Cerebellar cortex (tissue), 1 donor: ENCODE measurements at regions not wholly inside any gene's neighbourhood (a gene's known extent, or its start where the extent isn't known, plus 50 kb on each side); places are given as distances from the start of the nearest gene placed in this dataset.
"Not testable (repeated sequence)": the region's sequence is repeated elsewhere in the genome, so short reads cannot be mapped to it uniquely, and the experiment has no call there.

Experiments
- DNase-seq: peaks from one replicate; pipeline ENCODE4 v3.0.0-alpha.2; 2015; ENCODE audit warnings: low spot score

DNA sequence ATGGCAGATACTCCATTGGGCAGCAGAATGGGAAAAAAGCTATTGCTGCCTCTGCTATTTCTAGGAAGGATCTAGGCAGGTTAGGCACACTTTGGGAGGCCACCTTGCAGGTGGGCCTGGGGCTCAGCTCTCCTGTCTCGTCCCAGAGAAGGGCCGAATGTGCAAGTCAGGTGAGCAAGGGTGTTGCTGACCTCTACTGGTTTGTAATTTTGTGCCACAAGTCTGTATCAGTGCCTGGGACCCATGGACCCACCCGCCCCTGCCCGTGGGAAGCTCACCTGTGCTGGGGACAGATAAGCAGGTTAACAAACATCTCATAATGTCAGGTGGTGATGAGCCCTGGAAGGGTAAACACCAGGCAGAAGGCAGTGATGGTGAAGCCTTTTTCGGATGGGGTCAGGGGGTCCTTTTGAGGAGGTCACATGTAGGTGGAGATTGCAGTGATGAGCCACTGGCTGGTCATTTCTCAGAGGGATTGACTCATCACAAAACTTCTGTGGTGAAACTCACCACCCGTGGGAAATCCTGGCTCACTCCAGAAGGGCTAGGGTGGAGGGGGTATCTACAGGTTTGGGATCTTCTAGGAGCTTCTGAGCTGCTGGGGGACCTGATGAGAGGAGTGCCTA is 161.3 kb downstream of the KLF13 start:
- no peak for DNase-seq

GRCh38 chr15:31488437-31489204 is 162.0 kb downstream of the KLF13 start:
- peak; percentile 92 for DNase-seq

DNA sequence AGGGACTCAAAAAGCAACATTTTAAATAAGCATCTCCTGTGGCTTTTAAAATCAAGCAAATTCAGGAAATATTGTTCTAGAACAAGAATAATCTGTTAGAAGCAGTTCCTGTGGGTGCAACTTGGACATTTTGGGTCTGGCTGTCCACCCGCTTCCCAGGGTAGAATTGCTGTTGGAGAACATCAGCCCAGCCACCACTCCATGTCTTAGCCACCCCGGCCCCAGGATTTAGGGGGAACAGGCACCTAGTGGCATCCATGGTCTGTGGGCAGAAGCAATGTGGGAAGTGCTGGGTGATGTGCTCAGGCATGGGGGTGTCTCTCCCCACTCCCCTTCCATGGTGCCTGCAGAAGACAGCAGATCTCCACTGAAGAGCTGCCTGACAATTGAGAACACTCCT is 162.6 kb downstream of the KLF13 start:
- no peak for DNase-seq

DNA sequence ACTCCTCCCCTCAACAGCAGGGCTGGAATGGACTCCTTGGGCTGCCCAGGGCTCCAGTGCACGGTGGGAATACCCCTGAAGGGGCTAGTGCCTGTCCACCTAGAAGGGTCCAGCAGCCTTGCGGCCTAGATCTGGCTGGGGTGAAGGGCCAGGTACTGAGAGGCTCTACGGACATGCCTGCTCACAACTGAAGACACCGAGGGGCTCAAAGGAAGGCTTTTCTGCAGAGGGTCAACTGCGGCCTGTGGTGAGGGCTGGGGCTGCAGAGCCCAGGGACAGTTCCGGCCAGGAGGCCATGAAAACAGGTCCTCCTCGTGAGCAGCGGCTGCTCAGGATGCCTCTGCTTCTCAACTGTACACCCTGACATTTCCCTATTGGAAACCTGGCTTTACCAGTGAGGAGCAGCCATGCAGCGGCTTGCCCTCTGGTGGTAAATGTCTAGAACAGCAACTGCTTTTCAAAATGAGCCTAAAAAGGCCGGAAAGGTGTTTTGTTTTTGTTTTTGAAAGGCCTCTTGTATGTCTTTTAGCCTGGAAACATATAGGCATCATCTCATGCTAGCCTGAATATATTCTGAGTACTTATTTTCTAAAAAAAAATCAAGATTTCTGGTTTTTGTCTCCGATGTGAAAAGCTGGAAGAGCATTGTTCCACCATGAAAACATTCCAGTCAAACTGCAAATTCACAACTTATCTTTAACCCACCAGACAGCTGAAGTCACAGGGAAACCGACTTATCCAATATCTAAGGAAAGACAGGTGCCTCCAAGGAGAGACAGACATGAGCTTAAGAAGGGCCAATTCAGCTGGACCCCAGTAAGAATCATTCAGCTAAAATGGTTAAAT is 163.4 kb downstream of the KLF13 start:
- peak; percentile 83 for DNase-seq

DNA sequence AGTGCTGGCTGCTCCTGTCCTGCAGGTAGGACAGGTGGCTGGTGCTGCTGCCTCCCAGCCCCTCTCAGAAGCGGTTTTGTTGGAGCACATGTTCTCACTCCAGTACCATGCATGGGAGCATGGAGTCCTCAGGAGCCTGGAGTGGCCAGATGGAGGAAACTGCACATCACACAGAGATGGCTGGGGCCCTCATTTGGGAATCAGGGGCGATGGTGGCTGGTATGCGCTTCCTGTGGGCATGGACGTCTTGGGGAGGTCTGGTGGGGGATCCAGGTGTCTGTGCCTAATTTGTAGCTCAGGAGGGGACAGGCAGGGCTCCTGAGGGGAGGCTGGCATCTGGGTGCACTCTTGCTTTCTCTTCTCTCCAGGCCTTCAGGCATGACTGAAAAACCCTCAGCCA is 168.2 kb downstream of the KLF13 start:
- DNase-seq = no peak

- DNase-seq = no peak
Observed at GRCh38 chr15:31495281-31495680, 168.6 kb downstream of the KLF13 start.

DNA sequence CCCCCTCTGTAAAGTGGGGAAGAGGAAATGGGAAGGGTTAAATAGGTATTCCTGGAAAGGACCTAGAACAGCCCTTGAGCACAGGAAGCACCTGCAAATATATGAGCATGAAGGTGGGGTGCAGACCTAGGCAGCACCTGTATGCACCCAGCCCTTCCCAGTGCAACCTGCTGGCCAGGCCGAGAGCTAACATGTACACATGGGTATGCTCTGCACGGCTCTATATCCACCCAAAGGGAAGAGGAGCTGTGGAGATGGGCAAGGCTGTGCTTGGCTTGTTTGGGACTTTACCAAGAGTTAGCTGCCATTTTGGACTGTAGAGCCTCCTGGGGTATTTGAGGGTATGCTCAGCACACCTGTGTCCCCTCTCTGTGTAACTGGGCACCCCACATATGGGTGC is 171.2 kb downstream of the KLF13 start:
- no peak for DNase-seq

GRCh38 chr15:31498329-31498728 is 171.7 kb downstream of the KLF13 start:
- no peak for DNase-seq

- no peak for DNase-seq
Observed at GRCh38 chr15:31498756-31499155, 172.1 kb downstream of the KLF13 start.

GRCh38 chr15:31499236-31499952 is 172.8 kb downstream of the KLF13 start:
- DNase-seq = no peak

DNA sequence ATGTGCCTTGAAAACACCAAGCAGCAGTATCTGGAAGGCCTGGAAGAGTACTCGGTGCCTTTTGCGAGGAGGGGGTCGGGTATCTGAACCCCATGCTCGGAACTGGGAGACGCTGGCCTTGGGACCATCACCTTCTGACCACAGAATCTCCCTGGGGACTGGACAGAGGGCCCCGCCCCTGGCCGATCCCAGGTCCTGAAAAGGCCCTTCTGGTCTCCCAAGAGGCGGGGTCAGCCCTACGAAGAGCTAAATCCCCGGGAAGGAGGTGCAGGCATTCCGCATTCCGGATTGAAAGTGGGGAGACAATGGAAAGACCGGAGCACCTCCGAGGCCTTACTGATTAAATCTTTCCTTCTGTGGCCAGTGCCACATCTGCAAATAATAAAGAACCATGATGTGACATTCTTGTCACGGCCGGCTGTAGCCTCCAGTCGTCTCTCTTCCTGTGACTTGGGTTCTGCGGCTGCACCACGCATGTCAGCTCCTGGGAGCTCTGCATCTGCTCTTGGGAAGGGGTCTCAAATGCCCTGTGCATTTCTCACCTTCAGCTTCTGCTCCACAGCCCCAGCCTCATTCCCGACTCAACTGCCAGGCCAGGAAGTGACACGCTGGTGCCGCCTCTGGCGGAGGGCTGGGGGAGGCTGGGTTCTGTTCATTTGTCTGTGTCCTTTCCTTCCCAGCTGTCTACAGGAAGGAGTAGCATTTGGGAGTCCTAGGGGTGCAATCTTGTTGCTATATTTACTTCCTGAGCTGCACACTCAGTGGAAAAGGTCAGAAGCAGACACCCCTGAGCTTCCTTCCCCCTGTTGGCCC is 173.5 kb downstream of the KLF13 start:
- no peak for DNase-seq

DNA sequence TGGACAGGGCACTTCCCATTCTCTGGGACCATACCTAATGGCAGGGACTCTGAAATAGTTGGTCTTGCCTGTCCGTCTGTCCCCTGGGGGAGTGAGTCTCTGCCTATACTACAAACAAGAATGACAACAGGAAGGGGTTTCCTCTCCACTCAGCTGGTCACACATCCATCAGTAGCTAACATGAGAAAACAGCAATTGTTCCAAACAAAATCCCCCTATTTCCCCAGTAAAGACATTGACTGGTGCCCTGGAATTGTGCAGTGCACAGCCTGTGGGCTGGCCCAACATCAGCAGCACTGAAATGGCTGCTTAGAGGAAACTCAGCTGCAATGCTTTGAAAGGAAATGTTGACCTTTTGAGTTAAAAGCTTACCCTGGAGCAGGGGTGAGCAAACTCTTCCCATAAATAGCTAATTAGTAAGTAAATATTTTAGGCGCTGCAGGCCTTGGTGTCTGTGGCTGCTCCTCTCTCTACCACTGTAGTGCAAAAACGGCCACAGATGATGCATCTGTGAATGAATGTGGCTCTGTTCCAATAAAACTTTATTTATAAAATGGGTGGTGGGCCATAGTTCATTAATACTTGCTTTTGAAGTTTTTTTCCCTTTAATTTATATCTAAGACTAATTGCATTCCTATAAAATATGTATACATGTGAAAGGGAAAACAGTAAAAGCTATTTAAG is 174.3 kb downstream of the KLF13 start:
- no peak for DNase-seq

DNA sequence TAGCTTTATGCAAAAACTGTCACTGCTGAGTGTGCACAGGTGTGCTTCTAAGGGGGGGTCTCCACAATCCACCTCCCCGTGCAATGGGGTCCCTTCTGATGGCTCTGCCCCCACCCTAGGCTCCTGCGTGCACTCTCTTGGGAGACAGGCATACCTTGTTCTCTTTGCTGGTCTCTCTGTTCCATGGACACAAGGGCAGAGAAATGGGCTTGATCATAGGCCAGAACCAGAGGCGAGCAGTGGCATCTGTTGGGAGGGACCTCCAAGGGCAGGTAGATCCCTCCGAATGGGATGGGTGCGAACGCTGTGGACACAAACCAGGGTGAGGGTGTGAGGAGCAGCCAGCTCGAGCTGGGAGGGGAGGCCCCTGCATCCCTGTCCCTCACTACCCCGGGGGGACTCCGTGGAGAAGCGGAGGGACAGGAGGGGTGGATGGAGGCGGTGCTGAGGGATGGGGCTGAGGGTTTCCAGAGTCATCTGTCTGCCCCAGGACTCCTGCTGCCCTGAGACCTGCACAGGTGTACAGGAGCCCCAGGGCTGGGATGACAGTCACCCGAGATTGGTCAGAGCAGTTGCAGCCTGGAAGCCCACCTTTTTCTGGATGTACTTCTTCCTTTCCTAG is 175.0 kb downstream of the KLF13 start:
- DNase-seq = no peak

- DNase-seq = no peak
Observed at GRCh38 chr15:31502541-31503229, 176.1 kb downstream of the KLF13 start.

- no peak for DNase-seq
Observed at GRCh38 chr15:31503256-31503655, 176.6 kb downstream of the KLF13 start.

GRCh38 chr15:31503758-31504461 is 177.3 kb downstream of the KLF13 start:
- DNase-seq = no peak

GRCh38 chr15:31504462-31504839 is 177.8 kb downstream of the KLF13 start:
- no peak for DNase-seq

GRCh38 chr15:31507573-31507972 is 180.9 kb downstream of the KLF13 start:
- not testable (repeated sequence) for DNase-seq

DNA sequence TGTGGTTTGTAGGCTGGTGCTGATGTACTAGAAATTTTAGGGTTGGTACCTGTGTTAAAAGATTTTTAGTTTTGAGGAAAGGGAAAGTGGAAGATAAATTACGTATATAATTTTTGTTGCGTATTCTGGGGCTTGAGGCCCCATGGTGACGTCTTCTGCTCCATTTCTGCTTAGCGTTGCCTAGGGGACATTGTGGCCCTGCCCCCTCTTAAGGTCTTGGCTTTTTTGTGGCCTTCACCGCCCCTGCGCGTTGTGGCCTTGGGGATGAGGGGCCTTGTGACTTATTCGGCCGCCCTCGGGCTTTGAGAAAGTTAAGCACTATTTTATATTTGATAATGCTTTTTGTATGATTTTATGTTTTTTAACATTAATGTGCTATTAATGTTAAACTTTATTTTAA is 182.0 kb downstream of the KLF13 start:
- no peak for DNase-seq
